Esophagus muscularis mucosa (tissue), 4 donors: ENCODE measurements at regions not wholly inside any gene's neighbourhood (a gene's known extent, or its start where the extent isn't known, plus 50 kb on each side); places are given as distances from the start of the nearest gene placed in this dataset.

Experiments
- DNase-seq: peaks from one replicate; pipeline ENCODE4 v3.0.0-alpha.2; 2017; ENCODE audit errors: extremely low spot score
- H3K27ac ChIP-seq, 4 donors: fragments of 200-600 bp; sonication (generic); replicated peaks in 1 of 4; 1 replicate in 3 of 4; 2 replicates in 1 of 4; pipeline ENCODE4 v1.5.1; 2016 to 2019; ENCODE audit warnings: mild to moderate bottlenecking in 1 of 4
- H3K27me3 ChIP-seq, 4 donors: fragments of 200-600 bp; sonication (generic); one replicate each; pipeline versions ENCODE4 v1.5.1 to v1.6.0; 2016 to 2019
- H3K36me3 ChIP-seq, 4 donors: fragments of 200-600 bp; sonication (generic); one replicate each; pipeline ENCODE4 v1.5.1; 2016 to 2019
- H3K4me1 ChIP-seq, 4 donors: fragments of 200-600 bp; sonication (generic); one replicate each; pipeline ENCODE4 v1.5.1; 2016 to 2019
- H3K4me3 ChIP-seq, 4 donors: fragments of 200-600 bp; sonication (generic); 1 replicate in 2 of 4; 2 replicates in 2 of 4; pipeline ENCODE4 v1.5.1; 2016 to 2019; ENCODE audit warnings: mild to moderate bottlenecking in 4 of 4, moderate library complexity in 1 of 4
- H3K9me3 ChIP-seq, 4 donors: fragments of 200-600 bp; sonication (generic); 1 replicate in 3 of 4; 2 replicates in 1 of 4; pipeline ENCODE4 v1.5.1; 2016 to 2019
- CTCF ChIP-seq, 3 experiments: fragments of 200-600 bp in 2 of 3; fragments of 450-650 bp in 1 of 3; sonication (generic) in 2 of 3; IDR thresholded peaks; one replicate each; pipeline ENCODE4 v1.5.1; 2017 to 2019; ENCODE audit warnings: antibody characterized with exemption in 3 of 3, mild to moderate bottlenecking in 2 of 3, moderate library complexity in 1 of 3
- EP300 ChIP-seq: sonication (generic); formaldehyde crosslinking; IDR thresholded peaks from one replicate; pipeline ENCODE4 v1.6.1; 2017; ENCODE audit warnings: antibody characterized with exemption
- POLR2A ChIP-seq: fragments of 450-650 bp; IDR thresholded peaks from one replicate; pipeline ENCODE4 v1.6.1; 2017; ENCODE audit warnings: antibody characterized with exemption, moderate library complexity, mild to moderate bottlenecking, low read depth
- POLR2AphosphoS5 ChIP-seq, 2 donors: sonication (generic); formaldehyde crosslinking; IDR thresholded peaks; one replicate each; pipeline ENCODE4 v1.6.1; 2017; ENCODE audit warnings: antibody characterized with exemption in 2 of 2
- WGBS: methylation state at CpG from one replicate; pipeline ENCODE4 v1.1.5; 2018; 5-methylcytosine and 5-hydroxymethylcytosine counted together
- intact Hi-C: fragments of 100-400 bp; cut with DNase I; formaldehyde crosslinking; loops from one replicate; pipeline ENCODE4 v1.15.1; 2023

GRCh38 chr10:128422999-128423398 lies 296.8 kb upstream of the MKI67 start:
- Histone ChIP-seq H3K27me3 (peaks cover 0 to 47% (median 0%) of the 10 kb centered on the region in 4 donors), H3K4me3 (no peak overlapping the region), H3K9me3 (no peaks in the 10 kb centered on the region), H3K36me3 (no peaks in the 10 kb centered on the region), H3K27ac (no peak overlapping the region), H3K4me1 (no peaks in the 10 kb centered on the region)
- no peak for TF ChIP-seq EP300
- TF ChIP-seq CTCF (IDR thresholded peaks at IDR 0.05), result no peak
- no peak for TF ChIP-seq POLR2A
- no peak for TF ChIP-seq POLR2AphosphoS5 (IDR thresholded peaks at IDR 0.05)
- DNase-seq, result peak; percentile 84
- intact Hi-C loops, result no loop called here
- WGBS, result 86% methylated on average over 5 of the region's 5 CpGs

GRCh38 chr10:128429321-128429720 lies 303.1 kb upstream of the MKI67 start:
- WGBS, result 60% methylated on average over 10 of the region's 10 CpGs
- TF ChIP-seq EP300, result no peak
- intact Hi-C loops, result no loop called here

GRCh38 chr10:128429835-128430513 lies 303.8 kb upstream of the MKI67 start:
- intact Hi-C loops, result no loop called here
- whole genome bisulfite sequencing, result 73% methylated on average over 29 of the region's 33 CpGs
- H3K4me3 ChIP-seq, result no peak overlapping the region

More at GRCh38 chr10:128429321-128429720, 303.1 kb upstream of the MKI67 start:
- H3K27ac ChIP-seq, result no peak overlapping the region
- peaks cover 0 to 48% (median 0%) of the 10 kb centered on the region in 4 donors for H3K27me3 ChIP-seq
- no peak overlapping the region for H3K4me3 ChIP-seq
- H3K4me1 ChIP-seq, result no peaks in the 10 kb centered on the region
- peak; percentile 55 for DNase-seq
- no peaks in the 10 kb centered on the region for H3K36me3 ChIP-seq
- no peaks in the 10 kb centered on the region for H3K9me3 ChIP-seq

GRCh38 chr10:128431083-128431482 lies 304.9 kb upstream of the MKI67 start:
- WGBS, result 58% methylated on average over 9 of the region's 12 CpGs
- intact Hi-C loops, result no loop called here
- no peaks in the 10 kb centered on the region for H3K9me3 ChIP-seq
- peaks cover 0 to 52% (median 0%) of the 10 kb centered on the region in 4 donors for H3K27me3 ChIP-seq
- no peak for TF ChIP-seq POLR2A
- TF ChIP-seq EP300, result no peak
- no peak for TF ChIP-seq POLR2AphosphoS5 (IDR thresholded peaks at IDR 0.05)
- no peak for TF ChIP-seq CTCF (IDR thresholded peaks at IDR 0.05)
- no peaks in the 10 kb centered on the region for H3K36me3 ChIP-seq
- peak; percentile 89 for DNase-seq
- no peak overlapping the region for H3K27ac ChIP-seq
- H3K4me1 ChIP-seq, result no peaks in the 10 kb centered on the region
- H3K4me3 ChIP-seq, result no peak overlapping the region

More at GRCh38 chr10:128429835-128430513, 303.8 kb upstream of the MKI67 start:
- no peak for TF ChIP-seq CTCF (IDR thresholded peaks at IDR 0.05)
- TF ChIP-seq EP300, result no peak
- no peak for TF ChIP-seq POLR2A
- no peak for TF ChIP-seq POLR2AphosphoS5 (IDR thresholded peaks at IDR 0.05)
- Histone ChIP-seq H3K4me1 (no peaks in the 10 kb centered on the region), H3K36me3 (no peaks in the 10 kb centered on the region), H3K27ac (no peak overlapping the region), H3K27me3 (peaks cover 0 to 48% (median 0%) of the 10 kb centered on the region in 4 donors), H3K9me3 (no peaks in the 10 kb centered on the region)
- peak; percentile 72 for DNase-seq

GRCh38 chr10:128431506-128431905 lies 305.3 kb upstream of the MKI67 start:
- H3K9me3 ChIP-seq, result no peaks in the 10 kb centered on the region
- DNase-seq, result peak; percentile 91
- H3K4me3 ChIP-seq, result no peak overlapping the region
- H3K27me3 ChIP-seq, result peaks cover 0 to 50% (median 0%) of the 10 kb centered on the region in 4 donors
- TF ChIP-seq EP300 (no peak), POLR2A (no peak), CTCF (IDR thresholded peaks at IDR 0.05) (no peak), POLR2AphosphoS5 (IDR thresholded peaks at IDR 0.05) (no peak)
- H3K4me1 ChIP-seq, result no peaks in the 10 kb centered on the region
- H3K36me3 ChIP-seq, result no peaks in the 10 kb centered on the region
- 85% methylated on average over 19 of the region's 19 CpGs for WGBS
- intact Hi-C loops, result no loop called here
- no peak overlapping the region for H3K27ac ChIP-seq
